Esophagus mucosa (tissue), 1 donor: ENCODE measurements at regions not wholly inside any gene's neighbourhood (a gene's known extent, or its start where the extent isn't known, plus 50 kb on each side); places are given as distances from the start of the nearest gene placed in this dataset.
A peak's percentile ranks its signal among the peaks of the same experiment; 100 is the strongest.

Experiments used
- ATAC-seq: fragments of 200-7000 bp; cut with Tn5 transposase; one replicate; pipeline ENCODE4 v1.9.1; 2020
- donor health status: DM: yes; HTN: yes; CAD: no.

GRCh38 chr13:103145442-103145841 is 79.2 kb upstream of the SLC10A2 start:
- no peak for ATAC-seq

GRCh38 chr13:103143432-103143831 is 77.2 kb upstream of the SLC10A2 start:
- ATAC-seq: no peak

GRCh38 chr13:103142151-103142550 is 75.9 kb upstream of the SLC10A2 start:
- no peak for ATAC-seq

- ATAC-seq: peak; percentile 46
Measured at GRCh38 chr13:103140001-103140671, 73.9 kb upstream of the SLC10A2 start.

GRCh38 chr13:103134271-103134670 is 68.1 kb upstream of the SLC10A2 start:
- ATAC-seq: no peak

GRCh38 chr13:103133556-103133955 is 67.3 kb upstream of the SLC10A2 start:
- no peak for ATAC-seq

- no peak for ATAC-seq
Measured at GRCh38 chr13:103130681-103131210, 64.5 kb upstream of the SLC10A2 start.

GRCh38 chr13:103130146-103130545 is 63.9 kb upstream of the SLC10A2 start:
- no peak for ATAC-seq
